ENCODE measurements at regions not wholly inside any gene's neighbourhood (a gene's known extent, or its start where the extent isn't known, plus 50 kb on each side); places are given as distances from the start of the nearest gene placed in this dataset.

DNA sequence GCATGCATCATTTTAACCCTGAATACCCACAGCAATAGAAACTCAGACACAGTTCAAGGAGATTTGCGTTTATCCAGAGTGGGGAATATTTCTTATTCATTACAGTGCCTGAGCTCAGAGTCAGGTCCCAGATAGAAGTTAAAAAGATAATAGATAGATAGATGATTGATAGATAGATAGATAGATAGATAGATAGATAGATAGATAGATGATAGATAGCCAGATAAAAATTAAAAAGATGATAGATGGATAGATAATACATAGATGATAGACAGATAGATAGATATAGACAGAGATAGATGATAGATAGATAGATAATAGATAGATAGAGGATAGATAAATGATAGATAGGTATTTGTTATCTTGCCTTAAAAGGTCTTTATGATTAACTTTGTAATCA, 184.7 kb downstream of the MYLK4 start:
- no peaks in the 10 kb centered on the region for H3K27me3 ChIP-seq (ENCODE audit: control insufficient read depth, insufficient read depth, low read length, poor library complexity, severe bottlenecking)
- no peaks in the 10 kb centered on the region for H3K9me3 ChIP-seq (ENCODE audit: control insufficient read depth, low read length)
- no peaks in the 10 kb centered on the region for H3K36me3 ChIP-seq (ENCODE audit: control insufficient read depth, insufficient read depth, low read length)
- H3K27ac ChIP-seq (ENCODE audit: insufficient read depth, low read depth, low read length, poor library complexity, severe bottlenecking): no peak overlapping the region
- H3K4me3 ChIP-seq (ENCODE audit: insufficient read depth, low read depth, low read length): no peak overlapping the region
- no peaks in the 10 kb centered on the region for H3K4me1 ChIP-seq (ENCODE audit: control insufficient read depth, insufficient read depth, low read length)
- 92 to 100% methylated on average over 1 of the region's 1 CpG for WGBS, 2 experiments

DNA sequence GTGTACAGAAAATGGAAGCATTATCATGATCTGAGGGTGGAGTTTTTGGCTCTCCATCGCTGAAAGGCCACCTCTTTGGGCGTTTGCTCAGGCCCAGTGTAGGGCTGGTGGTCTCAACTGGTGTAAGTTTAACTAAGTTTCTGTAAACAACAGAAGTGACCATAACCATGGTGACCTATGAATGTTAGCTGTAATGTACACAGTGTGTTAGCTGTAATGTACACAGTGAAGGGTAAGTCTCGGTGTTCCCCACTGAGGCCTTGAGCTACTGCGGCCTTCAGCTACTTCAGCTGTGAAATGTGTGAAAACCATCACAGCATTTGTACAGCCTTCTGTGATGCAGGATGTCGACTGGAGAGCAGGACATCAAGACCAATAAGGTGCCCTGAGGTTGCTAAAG, 185.2 kb downstream of the MYLK4 start:
- H3K4me3 ChIP-seq (ENCODE audit: insufficient read depth, low read depth, low read length): no peak overlapping the region
- H3K27me3 ChIP-seq (ENCODE audit: control insufficient read depth, insufficient read depth, low read length, poor library complexity, severe bottlenecking): no peaks in the 10 kb centered on the region
- no peaks in the 10 kb centered on the region for H3K36me3 ChIP-seq (ENCODE audit: control insufficient read depth, insufficient read depth, low read length)
- H3K9me3 ChIP-seq (ENCODE audit: control insufficient read depth, low read length): no peaks in the 10 kb centered on the region
- 70 to 73% methylated on average over 5 of the region's 5 CpGs for WGBS, 2 experiments
- H3K4me1 ChIP-seq (ENCODE audit: control insufficient read depth, insufficient read depth, low read length): no peaks in the 10 kb centered on the region
- no peak overlapping the region for H3K27ac ChIP-seq (ENCODE audit: insufficient read depth, low read depth, low read length, poor library complexity, severe bottlenecking)

DNA sequence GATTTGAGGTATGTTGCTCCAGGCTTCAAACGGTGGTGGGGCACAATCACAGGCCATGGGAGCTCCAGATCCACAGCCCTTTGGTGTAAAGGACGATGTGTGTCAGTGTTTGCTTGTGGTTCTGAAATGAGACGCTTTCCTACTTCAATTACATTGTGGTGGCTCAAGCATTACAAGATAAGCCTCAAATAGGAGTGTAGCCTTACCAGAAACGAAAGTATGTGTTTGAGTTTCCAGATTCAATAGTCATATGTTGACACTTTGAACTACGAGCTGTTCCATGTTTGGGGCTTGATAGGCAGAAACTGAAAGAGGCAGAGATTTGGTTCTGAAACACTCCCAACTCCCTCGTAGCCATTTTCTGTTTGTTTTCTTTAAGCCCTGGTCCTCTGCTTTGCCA, 187.1 kb downstream of the MYLK4 start:
- no peak overlapping the region for H3K27ac ChIP-seq (ENCODE audit: insufficient read depth, low read depth, low read length, poor library complexity, severe bottlenecking)
- H3K27me3 ChIP-seq (ENCODE audit: control insufficient read depth, insufficient read depth, low read length, poor library complexity, severe bottlenecking): no peaks in the 10 kb centered on the region
- H3K36me3 ChIP-seq (ENCODE audit: control insufficient read depth, insufficient read depth, low read length): no peaks in the 10 kb centered on the region
- 95 to 98% methylated on average over 6 of the region's 6 CpGs for WGBS, 2 experiments
- H3K9me3 ChIP-seq (ENCODE audit: control insufficient read depth, low read length): no peaks in the 10 kb centered on the region
- H3K4me3 ChIP-seq (ENCODE audit: insufficient read depth, low read depth, low read length): no peak overlapping the region
- peaks cover 5% of the 10 kb centered on the region for H3K4me1 ChIP-seq (ENCODE audit: control insufficient read depth, insufficient read depth, low read length)

DNA sequence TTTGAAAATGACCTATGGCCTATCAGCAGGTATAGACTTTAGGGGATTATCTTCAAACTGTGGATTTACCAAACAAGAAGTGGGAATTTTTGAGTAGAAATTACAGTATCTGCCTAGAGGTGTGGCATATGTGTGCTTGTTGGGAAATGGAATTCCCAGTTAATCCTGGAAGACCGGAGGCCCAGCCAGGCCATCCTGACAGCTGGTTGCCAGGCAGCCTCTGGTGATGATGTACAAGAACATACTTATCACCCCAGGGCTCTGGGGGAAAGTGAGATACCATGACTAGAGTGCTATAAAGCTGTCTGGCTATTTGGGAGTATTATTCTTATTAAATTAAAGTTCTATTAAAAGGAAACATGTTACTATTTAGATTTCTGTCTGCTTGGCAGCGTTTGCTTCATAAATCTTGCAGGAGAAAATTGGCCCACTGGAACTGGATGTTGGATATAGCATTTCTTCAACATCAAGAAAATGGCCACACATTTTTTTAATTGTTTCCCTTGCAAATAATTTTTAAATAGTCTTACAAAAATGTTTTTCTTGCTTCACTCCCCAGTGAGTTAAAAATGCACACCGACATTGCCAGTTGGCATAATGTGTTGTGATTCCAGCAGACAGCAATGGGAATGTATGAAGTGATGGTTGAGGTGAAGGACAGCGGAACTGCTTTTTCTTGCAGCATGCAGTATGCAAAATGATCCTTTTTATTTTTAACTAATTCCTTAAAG, 187.8 kb downstream of the MYLK4 start:
- no peaks in the 10 kb centered on the region for H3K36me3 ChIP-seq (ENCODE audit: control insufficient read depth, insufficient read depth, low read length)
- no peak overlapping the region for H3K4me3 ChIP-seq (ENCODE audit: insufficient read depth, low read depth, low read length)
- H3K4me1 ChIP-seq (ENCODE audit: control insufficient read depth, insufficient read depth, low read length): peaks cover 10% of the 10 kb centered on the region
- no peak overlapping the region for H3K27ac ChIP-seq (ENCODE audit: insufficient read depth, low read depth, low read length, poor library complexity, severe bottlenecking)
- H3K27me3 ChIP-seq (ENCODE audit: control insufficient read depth, insufficient read depth, low read length, poor library complexity, severe bottlenecking): no peaks in the 10 kb centered on the region
- H3K9me3 ChIP-seq (ENCODE audit: control insufficient read depth, low read length): no peaks in the 10 kb centered on the region
- WGBS, 2 experiments: 91% methylated on average over 4 of the region's 4 CpGs

DNA sequence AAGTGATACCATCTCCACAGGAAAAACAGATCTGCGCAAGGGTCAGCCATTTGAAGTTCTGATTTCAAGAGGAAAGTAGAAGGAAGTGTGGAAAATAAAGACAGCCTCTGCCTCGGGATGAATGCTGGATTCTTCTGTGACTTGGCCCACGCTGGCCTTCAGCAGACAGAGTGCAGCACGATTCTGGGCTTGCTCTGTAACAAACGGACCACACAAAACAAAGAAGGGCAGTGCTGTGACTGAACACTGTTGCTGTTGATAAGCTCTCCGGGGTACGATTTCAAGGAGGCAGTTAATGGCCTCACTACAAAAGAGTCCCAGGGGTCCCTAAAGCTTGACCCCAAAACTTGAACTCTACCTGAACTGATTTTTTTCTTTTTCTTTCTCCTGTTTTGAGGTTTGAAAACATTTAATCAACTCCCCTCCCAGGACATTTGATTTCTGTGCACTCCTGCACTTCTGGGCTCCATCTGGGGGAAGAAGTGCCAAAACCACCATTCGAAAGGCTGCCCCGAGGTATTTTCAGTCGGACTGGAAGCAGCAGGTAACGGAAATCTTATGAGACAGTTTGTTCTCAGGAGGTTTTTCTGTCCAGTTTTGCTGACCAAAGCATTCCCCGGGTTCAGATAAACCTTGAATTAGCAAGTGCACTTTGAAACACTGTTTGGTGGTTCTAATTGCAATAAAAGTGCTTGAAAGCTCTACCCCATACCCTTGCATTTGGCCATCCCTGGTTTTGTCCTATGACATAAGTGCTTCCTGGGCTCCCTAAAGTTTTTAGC, 189.6 kb downstream of the MYLK4 start:
- Histone ChIP-seq H3K27ac (ENCODE audit: insufficient read depth, low read depth, low read length, poor library complexity, severe bottlenecking) (no peak overlapping the region), H3K36me3 (ENCODE audit: control insufficient read depth, insufficient read depth, low read length) (no peaks in the 10 kb centered on the region), H3K9me3 (ENCODE audit: control insufficient read depth, low read length) (no peaks in the 10 kb centered on the region), H3K27me3 (ENCODE audit: control insufficient read depth, insufficient read depth, low read length, poor library complexity, severe bottlenecking) (no peaks in the 10 kb centered on the region), H3K4me1 (ENCODE audit: control insufficient read depth, insufficient read depth, low read length) (peaks cover 10% of the 10 kb centered on the region), H3K4me3 (ENCODE audit: insufficient read depth, low read depth, low read length) (no peak overlapping the region)
- 86 to 88% methylated on average over 12 of the region's 12 CpGs for WGBS, 2 experiments

DNA sequence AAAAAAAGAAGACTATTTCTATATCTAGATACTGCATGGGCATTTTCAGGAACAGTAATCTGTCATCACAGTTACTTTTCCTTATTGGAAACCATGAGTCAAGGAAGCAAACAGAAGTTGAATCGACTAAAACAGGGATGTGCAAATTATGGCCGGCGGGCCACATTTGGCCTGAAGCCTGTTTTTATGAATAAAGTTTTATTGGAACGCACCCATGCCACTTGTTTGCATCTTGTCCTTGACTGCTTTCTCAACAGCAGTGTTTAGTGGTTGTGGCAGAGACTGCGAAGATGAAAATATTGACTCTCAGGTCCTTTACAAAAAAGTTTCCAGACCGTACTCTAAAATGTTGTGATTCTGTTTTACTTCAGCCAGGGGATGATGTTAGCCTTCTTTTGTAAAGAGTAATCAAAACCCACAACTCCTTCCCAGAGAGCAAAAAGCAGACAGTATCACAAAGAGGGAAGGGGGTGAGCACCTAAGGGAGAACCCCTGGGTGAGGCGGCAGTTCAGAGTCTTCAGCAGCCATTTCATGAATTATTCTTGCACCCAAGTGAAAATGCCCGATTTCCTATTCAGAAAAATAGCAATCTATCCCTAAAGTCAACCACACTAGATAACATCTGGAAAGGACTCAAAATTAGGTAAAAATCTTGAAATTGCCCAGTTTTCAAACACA, 190.4 kb downstream of the MYLK4 start:
- Histone ChIP-seq H3K4me3 (ENCODE audit: insufficient read depth, low read depth, low read length) (no peak overlapping the region), H3K27me3 (ENCODE audit: control insufficient read depth, insufficient read depth, low read length, poor library complexity, severe bottlenecking) (no peaks in the 10 kb centered on the region), H3K4me1 (ENCODE audit: control insufficient read depth, insufficient read depth, low read length) (peaks cover 10% of the 10 kb centered on the region), H3K9me3 (ENCODE audit: control insufficient read depth, low read length) (no peaks in the 10 kb centered on the region), H3K27ac (ENCODE audit: insufficient read depth, low read depth, low read length, poor library complexity, severe bottlenecking) (no peak overlapping the region), H3K36me3 (ENCODE audit: control insufficient read depth, insufficient read depth, low read length) (no peaks in the 10 kb centered on the region)
- WGBS, 2 experiments: 82 to 84% methylated on average over 8 of the region's 8 CpGs

DNA sequence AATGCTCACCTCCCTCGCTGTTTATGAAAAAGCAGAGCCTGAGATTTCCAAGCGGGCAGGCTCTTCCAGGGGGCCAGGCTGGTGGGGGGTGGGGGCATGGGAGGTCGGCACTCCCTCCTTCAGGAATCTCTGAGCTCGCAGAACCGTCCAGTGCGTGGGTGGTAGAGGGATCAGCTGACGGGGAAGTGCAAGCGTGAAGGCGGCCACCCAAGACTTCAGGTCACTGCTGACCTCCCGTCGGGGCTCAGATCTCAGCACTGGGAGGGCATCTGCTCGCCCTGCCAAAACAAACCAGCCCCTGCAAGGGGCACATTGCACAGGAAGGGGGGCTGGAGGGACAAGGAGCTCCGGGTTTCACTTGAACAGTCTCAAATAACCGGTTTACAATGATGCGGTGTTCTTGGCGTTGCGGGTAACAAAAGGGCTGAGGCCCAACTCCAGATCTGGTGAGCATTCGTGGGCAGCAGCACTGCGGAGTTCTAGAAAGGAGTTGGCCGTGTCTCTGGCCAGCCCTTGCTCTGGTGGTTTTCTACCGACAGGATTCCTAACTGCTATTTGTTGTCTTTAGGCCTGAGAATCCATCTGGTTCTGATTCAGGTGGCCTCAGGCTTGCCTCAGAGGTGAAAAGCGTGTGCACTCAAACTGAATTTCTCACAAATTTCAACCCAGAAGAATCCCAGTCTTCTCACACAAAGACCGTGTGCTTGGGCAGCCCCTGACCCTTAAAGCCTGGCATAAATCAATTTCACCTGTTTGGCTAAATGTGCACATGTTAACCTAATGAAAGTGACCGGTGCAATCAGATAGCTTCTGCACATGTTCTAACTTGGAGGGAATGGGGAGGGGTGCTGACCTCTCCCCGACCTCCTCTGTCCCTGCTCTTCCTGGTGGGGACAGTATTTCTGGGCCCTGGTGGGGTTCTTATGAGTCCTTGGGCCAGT, 191.6 kb downstream of the MYLK4 start:
- Histone ChIP-seq H3K4me3 (ENCODE audit: insufficient read depth, low read depth, low read length) (no peak overlapping the region), H3K36me3 (ENCODE audit: control insufficient read depth, insufficient read depth, low read length) (no peaks in the 10 kb centered on the region), H3K27ac (ENCODE audit: insufficient read depth, low read depth, low read length, poor library complexity, severe bottlenecking) (no peak overlapping the region), H3K4me1 (ENCODE audit: control insufficient read depth, insufficient read depth, low read length) (peaks cover 10% of the 10 kb centered on the region), H3K27me3 (ENCODE audit: control insufficient read depth, insufficient read depth, low read length, poor library complexity, severe bottlenecking) (no peaks in the 10 kb centered on the region), H3K9me3 (ENCODE audit: control insufficient read depth, low read length) (no peaks in the 10 kb centered on the region)
- WGBS, 2 experiments: 90 to 91% methylated on average over 25 of the region's 25 CpGs

DNA sequence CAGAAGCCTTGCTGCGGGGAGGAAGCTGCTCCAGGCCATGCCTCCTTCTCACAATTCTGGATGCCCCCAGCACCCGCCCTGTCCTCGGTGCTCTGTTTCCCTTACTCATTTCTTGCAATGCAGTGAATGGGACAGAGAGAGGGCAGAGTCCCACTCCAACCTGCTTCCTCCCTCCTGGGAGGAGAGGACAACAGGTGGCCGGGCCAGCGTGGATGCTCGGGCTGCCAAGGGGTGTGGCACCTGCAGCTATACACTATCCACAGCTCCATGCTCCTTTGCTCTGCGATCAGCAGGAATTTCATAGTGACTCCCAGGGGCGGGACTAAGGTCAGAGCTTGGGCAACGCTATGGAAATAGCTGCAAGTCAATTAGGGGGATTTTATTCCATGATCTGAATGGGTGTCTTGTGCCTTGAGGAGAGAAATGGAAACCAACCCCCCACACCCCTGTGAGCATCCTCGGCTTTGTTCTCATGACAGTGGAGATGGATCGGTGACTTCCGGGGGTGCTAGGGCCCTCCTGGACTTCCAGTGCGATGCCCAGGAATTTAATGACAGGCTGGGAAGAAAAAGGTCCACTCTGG, 192.5 kb downstream of the MYLK4 start:
- 91 to 94% methylated on average over 13 of the region's 13 CpGs for WGBS, 2 experiments
- no peaks in the 10 kb centered on the region for H3K36me3 ChIP-seq (ENCODE audit: control insufficient read depth, insufficient read depth, low read length)
- H3K4me1 ChIP-seq (ENCODE audit: control insufficient read depth, insufficient read depth, low read length): peaks cover 10% of the 10 kb centered on the region
- no peaks in the 10 kb centered on the region for H3K9me3 ChIP-seq (ENCODE audit: control insufficient read depth, low read length)
- no peak overlapping the region for H3K4me3 ChIP-seq (ENCODE audit: insufficient read depth, low read depth, low read length)
- H3K27ac ChIP-seq (ENCODE audit: insufficient read depth, low read depth, low read length, poor library complexity, severe bottlenecking): no peak overlapping the region
- H3K27me3 ChIP-seq (ENCODE audit: control insufficient read depth, insufficient read depth, low read length, poor library complexity, severe bottlenecking): no peaks in the 10 kb centered on the region

DNA sequence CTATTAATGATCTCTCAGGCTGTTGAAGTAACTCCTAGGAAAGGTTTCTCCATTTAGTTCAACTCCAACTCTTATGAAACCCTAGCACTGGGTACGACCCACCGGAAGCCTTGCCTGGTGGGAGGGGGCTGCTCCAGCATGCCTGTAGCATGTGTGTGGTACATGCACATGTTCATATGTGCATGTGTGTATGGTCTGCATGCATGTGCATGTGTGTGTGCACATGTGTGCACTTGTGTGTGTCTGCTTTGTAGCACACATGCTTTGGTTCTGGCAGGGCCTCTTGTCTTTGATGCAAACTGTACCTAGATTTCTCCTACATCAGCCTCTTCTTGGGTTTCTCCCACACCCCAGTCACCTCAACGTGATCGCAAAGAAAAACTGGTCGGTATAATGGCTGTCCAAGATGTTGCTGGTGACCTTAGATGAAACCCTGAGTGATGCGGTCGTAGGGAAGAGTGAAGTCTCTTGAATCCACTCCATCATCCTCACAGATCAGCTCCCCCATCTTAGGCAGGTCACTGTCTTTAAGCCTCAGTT, 193.5 kb downstream of the MYLK4 start:
- no peaks in the 10 kb centered on the region for H3K27me3 ChIP-seq (ENCODE audit: control insufficient read depth, insufficient read depth, low read length, poor library complexity, severe bottlenecking)
- no peak overlapping the region for H3K27ac ChIP-seq (ENCODE audit: insufficient read depth, low read depth, low read length, poor library complexity, severe bottlenecking)
- H3K4me1 ChIP-seq (ENCODE audit: control insufficient read depth, insufficient read depth, low read length): peaks cover 10% of the 10 kb centered on the region
- H3K36me3 ChIP-seq (ENCODE audit: control insufficient read depth, insufficient read depth, low read length): no peaks in the 10 kb centered on the region
- 78 to 83% methylated on average over 7 of the region's 7 CpGs for WGBS, 2 experiments
- H3K9me3 ChIP-seq (ENCODE audit: control insufficient read depth, low read length): no peaks in the 10 kb centered on the region
- no peak overlapping the region for H3K4me3 ChIP-seq (ENCODE audit: insufficient read depth, low read depth, low read length)
